ENCODE measurements at regions not wholly inside any gene's neighbourhood (a gene's known extent, or its start where the extent isn't known, plus 50 kb on each side); places are given as distances from the start of the nearest gene placed in this dataset.

GRCh38 chr11:11163669-11164333 is 189.2 kb downstream of the CSNK2A3 start:
- no peak overlapping the region for H2AFZ ChIP-seq (ENCODE audit: low read length)
- CTCF ChIA-PET (ENCODE audit: partially characterized antibody): interaction anchor here (0.8 to 2.6 kb wide), 15 partner anchors 9 to 136 kb away, joined by 3 to 25 read pairs (median 4); no protein-coding TSS in a partner anchor
- H3K56ac ChIP-seq (replicated peaks; ENCODE audit: insufficient read length, low read depth, low read length): no peak overlapping the region
- no peak for TF ChIP-seq SIRT6 (IDR thresholded peaks at IDR 0.05; ENCODE audit: low read length)
- no peak for TF ChIP-seq YY1 (IDR thresholded peaks at IDR 0.05; ENCODE audit: low read depth, low read length)
- no peak for TF ChIP-seq TAF1 (IDR thresholded peaks at IDR 0.05; ENCODE audit: low read depth, low read length)
- TF ChIP-seq ASH2L (IDR thresholded peaks at IDR 0.05; ENCODE audit: low read length): no peak
- TF ChIP-seq POU5F1 (IDR thresholded peaks at IDR 0.05; ENCODE audit: low read depth, low read length): no peak
- no peak for TF ChIP-seq KDM4A (IDR thresholded peaks at IDR 0.05; ENCODE audit: low read depth, low read length, severe bottlenecking)
- no peak for TF ChIP-seq ZNF274 (IDR thresholded peaks at IDR 0.05; ENCODE audit: borderline replicate concordance, extremely low read depth, low read length)
- no peak for TF ChIP-seq EGR1 (IDR thresholded peaks at IDR 0.05; ENCODE audit: borderline replicate concordance, low read depth, low read length)
- TF ChIP-seq HDAC6 (IDR thresholded peaks at IDR 0.05; ENCODE audit: low read depth, low read length): no peak
- no peak for TF ChIP-seq FOSL1 (IDR thresholded peaks at IDR 0.05; ENCODE audit: insufficient read depth, low read depth, low read length)
- TF ChIP-seq SP1 (IDR thresholded peaks at IDR 0.05; ENCODE audit: low read depth, low read length): no peak
- TF ChIP-seq SP2 (IDR thresholded peaks at IDR 0.05; ENCODE audit: low read length): no peak
- no peak for TF ChIP-seq RAD21 (IDR thresholded peaks at IDR 0.05 in 1 of 2, conservative IDR thresholded peaks at IDR 0.05 in 1 of 2; ENCODE audit: low read depth in 2 of 2, low read length in 2 of 2)

More at GRCh38 chr11:11163669-11164333, 189.2 kb downstream of the CSNK2A3 start:
- no peaks in the 10 kb centered on the region for H3K9me3 ChIP-seq (ENCODE audit: insufficient read depth in 2 of 2, low read depth in 1 of 2, low read length in 1 of 2)
- no peaks in the 10 kb centered on the region for H3K79me2 ChIP-seq (ENCODE audit: control insufficient read depth in 1 of 2, insufficient read depth in 2 of 2, low read length in 2 of 2)
- no peaks in the 10 kb centered on the region for H3K36me3 ChIP-seq (ENCODE audit: control insufficient read depth in 2 of 4, insufficient read depth in 4 of 4, low read length in 3 of 4)
- H3K27me3 ChIP-seq (replicated peaks in 1 of 4; ENCODE audit: control insufficient read depth in 3 of 4, extremely low read depth in 1 of 4, insufficient read depth in 3 of 4, low read length in 3 of 4): peaks cover 0 to 2% (median 0%) of the 10 kb centered on the region in 4 experiments; a peak in 2 of 7 replicates
- no peak overlapping the region for H4K5ac ChIP-seq (ENCODE audit: insufficient read length, low read depth, low read length)
- no peak overlapping the region for H4K8ac ChIP-seq (ENCODE audit: extremely low read depth, insufficient read depth, low read length)
- FAIRE-seq (no peak), DNase-seq (ENCODE audit: low read depth in 1 of 2, low spot score in 2 of 2) (no peak)
- H3K4ac ChIP-seq (replicated peaks; ENCODE audit: insufficient read length, low read depth, low read length): no peak overlapping the region
- no peaks in the 10 kb centered on the region for H3K79me1 ChIP-seq (ENCODE audit: low read depth, low read length)
- H3K4me3 ChIP-seq (ENCODE audit: extremely low read depth in 1 of 4, insufficient read depth in 2 of 4, low read depth in 3 of 4, low read length in 4 of 4): no peak overlapping the region
- peaks cover 0 to 2% (median 0%) of the 10 kb centered on the region in 4 experiments; a peak in 1 of 7 replicates for H3K4me1 ChIP-seq (replicated peaks in 1 of 4; ENCODE audit: control insufficient read depth in 3 of 4, insufficient read depth in 4 of 4, low read length in 3 of 4)
- H3K9ac ChIP-seq (replicated peaks in 1 of 4; ENCODE audit: extremely low read depth in 1 of 4, low read depth in 3 of 4, low read length in 3 of 4): no peak overlapping the region
- H4K91ac ChIP-seq (replicated peaks; ENCODE audit: insufficient read length, low read length): no peak overlapping the region
- H4K20me1 ChIP-seq (replicated peaks in 1 of 2; ENCODE audit: control insufficient read depth in 1 of 2, insufficient read depth in 2 of 2, low read length in 2 of 2): no peaks in the 10 kb centered on the region
- 91% methylated on average over 4 of the region's 4 CpGs; no CpG with 5 or more reads in 1 of the 2 experiments for WGBS, 2 experiments (ENCODE audit: extremely low coverage in 1 of 2, insufficient coverage in 1 of 2, insufficient read length in 1 of 2, insufficient replicate concordance in 2 of 2, low coverage in 1 of 2, low lambda C conversion rate in 2 of 2, missing lambda C conversion rate in 1 of 2)
- no peak overlapping the region for H3K4me2 ChIP-seq (ENCODE audit: insufficient read depth in 1 of 2, low read depth in 2 of 2, low read length in 2 of 2)
- no peak overlapping the region for H2BK120ac ChIP-seq (replicated peaks; ENCODE audit: low read depth, low read length)
- H3K23me2 ChIP-seq (ENCODE audit: low read depth, low read length): no peaks in the 10 kb centered on the region
- no peak overlapping the region for H2BK20ac ChIP-seq (ENCODE audit: low read length)
- H2BK15ac ChIP-seq (ENCODE audit: low read length): no peak overlapping the region
- no peak overlapping the region for H3K27ac ChIP-seq (ENCODE audit: low read depth, low read length)
- no peak overlapping the region for H2BK5ac ChIP-seq (ENCODE audit: low read depth, low read length)
- no peak overlapping the region for H3K18ac ChIP-seq (ENCODE audit: extremely low read depth, low read length)
- H2BK12ac ChIP-seq (ENCODE audit: low read depth, low read length): no peak overlapping the region
- H3K23ac ChIP-seq (ENCODE audit: insufficient read length): no peak overlapping the region
- H3K14ac ChIP-seq (ENCODE audit: insufficient read length): no peak overlapping the region
- POLR2A ChIA-PET (ENCODE audit: partially characterized antibody): no interaction called here
- no peak overlapping the region for H2AK5ac ChIP-seq (ENCODE audit: low read depth, low read length)

Data from H1 (cell line).